Ascending aorta (tissue), 2 donors: ENCODE measurements at regions not wholly inside any gene's neighbourhood (a gene's known extent, or its start where the extent isn't known, plus 50 kb on each side); places are given as distances from the start of the nearest gene placed in this dataset.

Experiments used
- DNase-seq, 2 donors: peaks; one replicate each; pipeline ENCODE4 v3.0.0-alpha.2; 2019; ENCODE audit warnings: low spot score in 2 of 2
- H3K27ac ChIP-seq, 2 donors: fragments of 200-600 bp; sonication (generic); one replicate each; pipeline ENCODE4 v1.5.1; 2016 to 2017; ENCODE audit warnings: mild to moderate bottlenecking in 1 of 2
- H3K27me3 ChIP-seq: fragments of 200-600 bp; sonication (generic); one replicate; pipeline ENCODE4 v1.5.1; 2017
- H3K36me3 ChIP-seq, 2 donors: fragments of 200-600 bp; sonication (generic); one replicate each; pipeline ENCODE4 v1.5.1; 2016
- H3K4me1 ChIP-seq, 2 donors: fragments of 200-600 bp; sonication (generic); one replicate each; pipeline ENCODE4 v1.5.1; 2016 to 2017; ENCODE audit warnings: mild to moderate bottlenecking in 1 of 2
- H3K4me3 ChIP-seq, 2 donors: fragments of 200-600 bp; sonication (generic); one replicate each; pipeline ENCODE4 v1.5.1; 2016 to 2017; ENCODE audit warnings: mild to moderate bottlenecking in 1 of 2
- H3K9me3 ChIP-seq, 2 donors: fragments of 200-600 bp; sonication (generic); one replicate each; pipeline ENCODE4 v1.5.1; 2016
- CTCF ChIP-seq, 3 experiments: fragments of 200-600 bp in 2 of 3; fragments of 450-650 bp in 1 of 3; sonication (generic) in 2 of 3; IDR thresholded peaks; one replicate each; pipeline ENCODE4 v1.5.1; 2016 to 2019; ENCODE audit warnings: antibody characterized with exemption in 3 of 3, mild to moderate bottlenecking in 1 of 3, moderate library complexity in 1 of 3
- intact Hi-C: fragments of 100-400 bp; cut with DNase I; formaldehyde crosslinking; loops from one replicate; pipeline ENCODE4 v1.15.1; 2023

GRCh38 chr6:137793805-137794515, 73.1 kb upstream of the TNFAIP3 start:
- intact Hi-C loops: no loop called here
- no peaks in the 10 kb centered on the region for H3K27me3 ChIP-seq

DNA sequence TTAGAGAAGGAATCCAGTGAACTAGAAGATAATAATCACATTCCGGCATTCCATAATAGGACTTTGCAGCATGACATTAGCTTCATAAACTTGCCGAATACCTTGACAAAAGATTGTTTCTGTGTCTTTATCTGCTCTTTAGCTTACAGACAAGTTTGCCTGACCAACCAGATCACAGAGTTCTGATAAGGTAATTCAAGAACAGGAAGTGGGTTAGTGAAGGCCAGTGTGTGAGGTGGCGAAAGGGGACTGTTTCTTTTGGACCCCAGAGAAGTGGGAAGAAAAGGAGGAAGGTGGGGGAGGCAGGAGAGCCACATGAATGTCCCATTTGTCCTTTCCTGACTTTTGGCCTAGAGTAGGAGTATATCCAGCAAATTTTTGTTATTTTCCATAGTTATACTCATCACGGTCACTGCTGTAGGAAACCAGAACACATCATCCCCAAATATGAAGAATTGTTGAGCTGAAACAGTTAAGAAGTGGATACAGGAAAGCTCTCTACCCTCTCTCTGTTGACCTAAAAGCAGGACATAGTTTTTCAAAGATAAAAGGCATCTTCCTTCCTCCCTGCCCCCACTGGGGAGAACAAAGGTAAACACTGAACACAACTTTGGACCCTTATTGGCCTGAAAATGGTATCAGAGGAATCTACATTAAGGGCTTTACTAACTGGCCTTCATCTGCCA, 72.4 kb upstream of the TNFAIP3 start:
- intact Hi-C loops: no loop called here
- H3K27ac ChIP-seq: no peak overlapping the region
- no peak for TF ChIP-seq CTCF (IDR thresholded peaks at IDR 0.05)
- no peaks in the 10 kb centered on the region for H3K9me3 ChIP-seq
- H3K27me3 ChIP-seq: no peaks in the 10 kb centered on the region
- no peak overlapping the region for H3K4me3 ChIP-seq
- H3K4me1 ChIP-seq: no peaks in the 10 kb centered on the region
- DNase-seq: no peak
- no peaks in the 10 kb centered on the region for H3K36me3 ChIP-seq

More at GRCh38 chr6:137793805-137794515, 73.1 kb upstream of the TNFAIP3 start:
- no peak for DNase-seq
- Histone ChIP-seq H3K4me1 (no peaks in the 10 kb centered on the region), H3K27ac (no peak overlapping the region), H3K4me3 (no peak overlapping the region), H3K36me3 (no peaks in the 10 kb centered on the region), H3K9me3 (no peaks in the 10 kb centered on the region)
- no peak for TF ChIP-seq CTCF (IDR thresholded peaks at IDR 0.05)

DNA sequence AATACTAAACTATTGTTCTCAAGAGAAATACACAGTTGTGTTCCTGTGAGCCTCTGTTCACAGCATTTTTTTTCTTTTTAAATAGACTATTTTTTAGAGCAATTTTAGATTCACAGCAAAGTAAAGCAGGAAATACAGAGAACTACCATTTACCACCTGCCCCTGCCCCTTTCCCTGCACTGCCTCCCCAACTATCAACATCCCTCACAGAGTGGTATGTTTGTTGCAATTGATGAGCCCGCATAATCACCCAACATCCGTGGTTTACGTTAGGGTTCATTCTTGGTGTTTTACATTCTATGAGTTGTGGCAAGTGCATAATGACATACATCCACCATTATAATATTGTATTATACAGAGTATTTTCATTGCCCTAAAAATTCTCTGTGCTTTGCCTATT, 71.6 kb upstream of the TNFAIP3 start:
- DNase-seq: no peak
- Histone ChIP-seq H3K9me3 (no peaks in the 10 kb centered on the region), H3K27ac (no peak overlapping the region), H3K27me3 (no peaks in the 10 kb centered on the region), H3K4me3 (no peak overlapping the region), H3K36me3 (no peaks in the 10 kb centered on the region), H3K4me1 (no peaks in the 10 kb centered on the region)
- intact Hi-C loops: no loop called here
- TF ChIP-seq CTCF (IDR thresholded peaks at IDR 0.05): no peak

DNA sequence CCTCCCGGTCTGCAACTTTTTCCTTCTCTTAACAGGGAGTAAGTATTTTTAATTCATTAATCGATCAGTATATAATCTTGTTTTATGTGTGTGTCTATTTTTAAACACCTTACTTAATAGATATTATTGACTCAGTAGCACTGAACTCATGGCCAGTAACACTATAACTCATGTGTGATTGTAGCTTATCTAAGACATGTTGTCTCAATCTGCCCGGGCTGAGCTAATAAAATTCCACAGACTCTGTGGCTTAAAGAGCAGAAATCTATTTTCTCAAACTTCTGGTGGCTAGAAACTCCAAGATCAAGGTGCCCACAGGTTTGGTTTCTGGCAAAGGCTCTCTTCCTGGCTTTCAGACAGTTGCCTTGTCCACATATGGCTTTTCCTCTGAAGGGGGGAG, 68.8 kb upstream of the TNFAIP3 start:
- DNase-seq: no peak
- intact Hi-C loops: no loop called here

GRCh38 chr6:137798846-137799245, 68.2 kb upstream of the TNFAIP3 start:
- Histone ChIP-seq H3K27ac (no peak overlapping the region), H3K36me3 (no peaks in the 10 kb centered on the region), H3K27me3 (no peaks in the 10 kb centered on the region), H3K4me3 (no peak overlapping the region), H3K4me1 (no peaks in the 10 kb centered on the region), H3K9me3 (no peaks in the 10 kb centered on the region)
- no peak for DNase-seq
- intact Hi-C loops: no loop called here
- no peak for TF ChIP-seq CTCF (IDR thresholded peaks at IDR 0.05)

More for the DNA sequence above, 68.8 kb upstream of the TNFAIP3 start:
- no peak overlapping the region for H3K27ac ChIP-seq
- TF ChIP-seq CTCF (IDR thresholded peaks at IDR 0.05): no peak
- H3K9me3 ChIP-seq: no peaks in the 10 kb centered on the region
- no peaks in the 10 kb centered on the region for H3K27me3 ChIP-seq
- no peak overlapping the region for H3K4me3 ChIP-seq
- H3K4me1 ChIP-seq: no peaks in the 10 kb centered on the region
- H3K36me3 ChIP-seq: no peaks in the 10 kb centered on the region
